T-helper 1 cell treated with Interleukin-12 subunit alpha and Interleukin-12 subunit beta and Interleukin-4 antibody, amounts not matched to agents 30 ng/mL and 1 ng/mL, for 36 hours (primary cell): ENCODE measurements at regions not wholly inside any gene's neighbourhood (a gene's known extent, or its start where the extent isn't known, plus 50 kb on each side); places are given as distances from the start of the nearest gene placed in this dataset.

Experiments
- intact Hi-C: fragments of 100-400 bp; cut with micrococcal nuclease; formaldehyde crosslinking; loops from one replicate; pipeline ENCODE4 v1.15.1; 2024

GRCh38 chr17:52276381-52277008, 118.0 kb upstream of the CA10 start:
- intact Hi-C loops, result no loop called here

GRCh38 chr17:52271781-52272180, 113.3 kb upstream of the CA10 start:
- intact Hi-C loops, result no loop called here

- intact Hi-C loops, result no loop called here
These were observed 96.8 kb upstream of the CA10 start for GRCh38 chr17:52255347-52255746.

- intact Hi-C loops, result no loop called here
These were observed 86.2 kb upstream of the CA10 start for GRCh38 chr17:52244689-52245088.

GRCh38 chr17:52242268-52242667, 83.8 kb upstream of the CA10 start:
- intact Hi-C loops, result no loop called here

- intact Hi-C loops, result no loop called here
These were observed 78.6 kb upstream of the CA10 start for GRCh38 chr17:52237151-52237550.

GRCh38 chr17:52235516-52235915, 77.0 kb upstream of the CA10 start:
- intact Hi-C loops, result no loop called here

- intact Hi-C loops, result no loop called here
These were observed 75.1 kb upstream of the CA10 start for GRCh38 chr17:52233632-52234031.

GRCh38 chr17:52233176-52233575, 74.7 kb upstream of the CA10 start:
- intact Hi-C loops, result no loop called here

- intact Hi-C loops, result no loop called here
These were observed 70.3 kb upstream of the CA10 start for GRCh38 chr17:52228823-52229222.

- intact Hi-C loops, result no loop called here
These were observed 69.4 kb upstream of the CA10 start for GRCh38 chr17:52227926-52228325.

- intact Hi-C loops, result no loop called here
These were observed 54.9 kb upstream of the CA10 start for GRCh38 chr17:52213451-52213850.

- intact Hi-C loops, result no loop called here
These were observed 54.3 kb upstream of the CA10 start for GRCh38 chr17:52212851-52213250.

- intact Hi-C loops, result no loop called here
These were observed 51.0 kb upstream of the CA10 start for GRCh38 chr17:52209507-52209906.
